ENCODE measurements at regions not wholly inside any gene's neighbourhood (a gene's known extent, or its start where the extent isn't known, plus 50 kb on each side); places are given as distances from the start of the nearest gene placed in this dataset.

DNA sequence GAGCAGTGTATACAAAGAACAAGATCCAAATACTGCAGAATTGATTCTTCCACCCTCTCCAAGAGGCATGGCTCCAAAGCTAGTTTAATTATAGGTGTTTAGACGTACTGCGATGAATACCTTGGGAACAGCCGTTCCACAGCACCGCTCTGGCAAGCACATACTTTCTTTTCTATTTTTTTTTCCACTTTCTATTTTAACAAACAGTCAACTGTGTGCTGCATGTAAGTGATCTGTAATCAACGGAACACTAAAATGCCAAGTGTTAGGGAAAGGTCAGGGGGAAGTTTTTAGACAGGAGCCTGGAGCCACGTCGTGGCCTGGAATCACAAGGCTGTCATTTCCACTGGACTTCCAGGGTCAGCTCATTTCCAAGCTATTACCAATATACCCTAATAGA lies 486.4 kb upstream of the DAB1 start:
- no peak overlapping the region for H3K4me3 Mint-ChIP-seq (ENCODE audit: unreplicated experiment)
- H3K36me3 Mint-ChIP-seq (ENCODE audit: unreplicated experiment) = no peaks in the 10 kb centered on the region
- TF ChIP-seq, protein P1, sequence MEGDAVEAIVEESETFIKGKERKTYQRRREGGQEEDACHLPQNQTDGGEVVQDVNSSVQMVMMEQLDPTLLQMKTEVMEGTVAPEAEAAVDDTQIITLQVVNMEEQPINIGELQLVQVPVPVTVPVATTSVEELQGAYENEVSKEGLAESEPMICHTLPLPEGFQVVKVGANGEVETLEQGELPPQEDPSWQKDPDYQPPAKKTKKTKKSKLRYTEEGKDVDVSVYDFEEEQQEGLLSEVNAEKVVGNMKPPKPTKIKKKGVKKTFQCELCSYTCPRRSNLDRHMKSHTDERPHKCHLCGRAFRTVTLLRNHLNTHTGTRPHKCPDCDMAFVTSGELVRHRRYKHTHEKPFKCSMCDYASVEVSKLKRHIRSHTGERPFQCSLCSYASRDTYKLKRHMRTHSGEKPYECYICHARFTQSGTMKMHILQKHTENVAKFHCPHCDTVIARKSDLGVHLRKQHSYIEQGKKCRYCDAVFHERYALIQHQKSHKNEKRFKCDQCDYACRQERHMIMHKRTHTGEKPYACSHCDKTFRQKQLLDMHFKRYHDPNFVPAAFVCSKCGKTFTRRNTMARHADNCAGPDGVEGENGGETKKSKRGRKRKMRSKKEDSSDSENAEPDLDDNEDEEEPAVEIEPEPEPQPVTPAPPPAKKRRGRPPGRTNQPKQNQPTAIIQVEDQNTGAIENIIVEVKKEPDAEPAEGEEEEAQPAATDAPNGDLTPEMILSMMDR (IDR thresholded peaks at IDR 0.05) = no peak
- H3K27me3 Mint-ChIP-seq (ENCODE audit: unreplicated experiment) = peaks cover 2% of the 10 kb centered on the region
- DNase-seq (ENCODE audit: extremely low spot score, unreplicated experiment) = no peak
- H3K4me1 Mint-ChIP-seq (ENCODE audit: unreplicated experiment) = no peaks in the 10 kb centered on the region
- H3K27ac Mint-ChIP-seq (ENCODE audit: unreplicated experiment) = no peak overlapping the region
- peaks cover 6% of the 10 kb centered on the region for H3K9me3 Mint-ChIP-seq (ENCODE audit: unreplicated experiment)

DNA sequence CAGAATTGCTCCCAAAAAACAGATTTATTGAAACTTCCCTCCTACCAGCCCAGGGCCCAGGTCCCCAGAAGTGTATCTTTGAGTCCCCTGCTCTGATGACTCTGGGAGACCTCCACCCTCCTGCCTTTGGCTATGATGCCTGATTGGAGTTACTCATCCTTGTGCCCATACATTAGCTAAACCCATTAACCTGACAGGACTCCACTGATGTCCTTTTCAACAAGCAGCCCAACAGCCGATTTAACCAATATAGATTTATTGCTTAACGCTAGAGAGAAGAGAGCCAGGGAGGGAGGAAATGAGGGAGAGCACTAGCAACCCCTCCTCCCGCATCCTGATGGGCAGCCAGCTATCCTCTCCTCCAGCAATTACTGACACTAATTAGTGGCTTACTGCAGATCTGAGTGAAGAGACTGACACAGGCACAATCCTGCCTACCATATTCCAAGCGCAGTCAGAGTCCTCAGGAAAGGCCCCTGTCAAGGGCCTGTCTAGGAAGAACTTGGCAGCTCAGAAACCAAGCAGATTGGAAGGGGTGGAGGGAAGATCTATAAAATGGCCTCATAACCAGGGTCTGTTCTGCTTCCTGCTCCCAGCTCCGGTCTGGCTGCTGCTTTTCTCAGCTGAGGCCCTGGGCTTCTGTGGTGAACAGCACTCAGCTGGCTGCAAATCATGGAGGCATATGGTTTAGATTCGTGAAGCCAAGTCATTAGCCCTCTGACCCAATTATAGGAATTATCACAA lies 484.5 kb upstream of the DAB1 start:
- no peak overlapping the region for H3K4me3 Mint-ChIP-seq (ENCODE audit: unreplicated experiment)
- no peaks in the 10 kb centered on the region for H3K4me1 Mint-ChIP-seq (ENCODE audit: unreplicated experiment)
- peaks cover 6% of the 10 kb centered on the region for H3K9me3 Mint-ChIP-seq (ENCODE audit: unreplicated experiment)
- no peaks in the 10 kb centered on the region for H3K36me3 Mint-ChIP-seq (ENCODE audit: unreplicated experiment)
- TF ChIP-seq, protein P1 (IDR thresholded peaks at IDR 0.05) = no peak
- H3K27ac Mint-ChIP-seq (ENCODE audit: unreplicated experiment) = no peak overlapping the region
- DNase-seq (ENCODE audit: extremely low spot score, unreplicated experiment) = no peak
- H3K27me3 Mint-ChIP-seq (ENCODE audit: unreplicated experiment) = peaks cover 2% of the 10 kb centered on the region

DNA sequence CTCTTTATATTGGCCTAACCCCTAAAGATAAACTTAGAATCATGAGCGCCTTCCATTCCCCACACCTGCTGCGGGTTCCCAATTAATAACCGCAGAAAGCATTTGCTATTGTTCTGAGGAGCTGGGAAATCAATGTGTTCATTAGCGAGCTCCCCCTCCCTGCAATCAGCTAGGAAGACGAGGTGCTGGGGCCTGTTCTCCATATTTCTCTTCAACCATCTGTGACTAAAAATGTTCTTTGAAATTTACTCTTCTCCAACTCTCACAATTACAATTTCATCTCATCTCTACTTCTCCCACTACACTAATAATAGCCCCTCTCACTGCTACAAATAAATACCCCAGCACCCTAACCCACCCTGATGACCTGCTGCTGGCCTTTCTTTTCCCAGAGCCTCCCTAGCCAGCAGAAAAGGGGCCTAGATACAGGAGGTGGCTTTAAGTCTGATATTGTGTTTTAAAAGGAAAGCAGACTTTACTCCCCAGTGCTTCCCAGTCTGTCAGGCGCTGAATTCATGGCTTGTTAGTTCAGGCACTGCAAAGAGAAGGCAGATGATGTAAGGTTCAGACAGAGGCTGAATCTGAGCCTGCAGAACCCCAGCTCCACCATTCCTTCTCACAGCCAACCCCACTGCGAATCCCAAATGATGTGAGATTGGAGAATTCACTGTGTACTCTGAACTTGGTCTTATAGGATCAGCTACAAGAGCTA lies 477.5 kb upstream of the DAB1 start:
- H3K4me1 Mint-ChIP-seq (ENCODE audit: unreplicated experiment) = no peaks in the 10 kb centered on the region
- no peak for DNase-seq (ENCODE audit: extremely low spot score, unreplicated experiment)
- TF ChIP-seq, protein P1 (IDR thresholded peaks at IDR 0.05) = no peak
- H3K9me3 Mint-ChIP-seq (ENCODE audit: unreplicated experiment) = no peaks in the 10 kb centered on the region
- no peaks in the 10 kb centered on the region for H3K36me3 Mint-ChIP-seq (ENCODE audit: unreplicated experiment)
- peaks cover 2% of the 10 kb centered on the region for H3K27me3 Mint-ChIP-seq (ENCODE audit: unreplicated experiment)
- no peak overlapping the region for H3K27ac Mint-ChIP-seq (ENCODE audit: unreplicated experiment)
- H3K4me3 Mint-ChIP-seq (ENCODE audit: unreplicated experiment) = no peak overlapping the region

- no peak overlapping the region for H3K27ac Mint-ChIP-seq (ENCODE audit: unreplicated experiment)
- no peak overlapping the region for H3K4me3 Mint-ChIP-seq (ENCODE audit: unreplicated experiment)
- TF ChIP-seq, protein P1 (IDR thresholded peaks at IDR 0.05) = no peak
- H3K4me1 Mint-ChIP-seq (ENCODE audit: unreplicated experiment) = no peaks in the 10 kb centered on the region
- H3K36me3 Mint-ChIP-seq (ENCODE audit: unreplicated experiment) = no peaks in the 10 kb centered on the region
- no peak for DNase-seq (ENCODE audit: extremely low spot score, unreplicated experiment)
- H3K9me3 Mint-ChIP-seq (ENCODE audit: unreplicated experiment) = no peaks in the 10 kb centered on the region
- peaks cover 2% of the 10 kb centered on the region for H3K27me3 Mint-ChIP-seq (ENCODE audit: unreplicated experiment)
Measured at GRCh38 chr1:57898531-57898930, 474.7 kb upstream of the DAB1 start.

DNA sequence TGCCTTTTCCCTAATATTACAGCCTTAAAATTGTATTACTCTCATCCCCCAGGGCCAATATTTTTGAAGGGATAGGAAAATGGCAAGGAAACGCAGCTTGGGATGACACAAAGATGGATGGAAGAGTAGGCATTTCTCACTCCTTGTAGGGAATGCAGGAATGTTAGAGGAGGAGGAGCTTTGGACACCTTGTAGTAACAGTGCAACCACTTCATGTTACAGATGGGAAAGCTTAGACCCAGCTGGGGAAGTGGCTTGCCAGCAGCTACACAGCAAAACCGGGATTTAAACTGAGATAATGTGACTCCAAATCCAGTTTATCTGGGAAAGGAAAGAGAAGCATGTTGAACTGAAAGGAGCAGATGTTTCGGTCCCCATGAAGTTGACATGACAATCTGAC lies 473.7 kb upstream of the DAB1 start:
- H3K27me3 Mint-ChIP-seq (ENCODE audit: unreplicated experiment) = peaks cover 2% of the 10 kb centered on the region
- no peak overlapping the region for H3K4me3 Mint-ChIP-seq (ENCODE audit: unreplicated experiment)
- DNase-seq (ENCODE audit: extremely low spot score, unreplicated experiment) = no peak
- H3K27ac Mint-ChIP-seq (ENCODE audit: unreplicated experiment) = no peak overlapping the region
- no peaks in the 10 kb centered on the region for H3K4me1 Mint-ChIP-seq (ENCODE audit: unreplicated experiment)
- no peaks in the 10 kb centered on the region for H3K9me3 Mint-ChIP-seq (ENCODE audit: unreplicated experiment)
- no peaks in the 10 kb centered on the region for H3K36me3 Mint-ChIP-seq (ENCODE audit: unreplicated experiment)
- TF ChIP-seq, protein P1 (IDR thresholded peaks at IDR 0.05) = no peak

All from osteocyte (in vitro differentiated cells).